H1 (cell line): ENCODE measurements at regions not wholly inside any gene's neighbourhood (a gene's known extent, or its start where the extent isn't known, plus 50 kb on each side); places are given as distances from the start of the nearest gene placed in this dataset.

Experiments
- CTCF ChIA-PET: fragments of 300-600 bp; sonication (Branson Sonifier 250); formaldehyde crosslinking; loops from one replicate; lab custom pipeline; 2021; ENCODE audit not compliant: partially characterized antibody; lab: Charles Lee
- POLR2A ChIA-PET: fragments of 300-600 bp; sonication (Branson Sonifier 250); formaldehyde crosslinking; loops from one replicate; lab custom pipeline; 2021; ENCODE audit warnings: inconsistent platforms; ENCODE audit not compliant: partially characterized antibody; lab: Charles Lee
- DNase-seq, 2 experiments: peaks; one replicate each; pipeline versions ENCODE4 v3.0.0 to v3.0.0-alpha.2; 2010 to 2022; ENCODE audit warnings: low spot score in 2 of 2, low read depth in 1 of 2, mixed read lengths in 1 of 2
- FAIRE-seq: peaks from 2 replicates; lab custom pipeline; 2011; peaks lifted over from hg19 to GRCh38; lab: Jason Lieb, UNC
- H2AFZ ChIP-seq: 2 replicates; pipeline ENCODE4 v1.8.1; 2012; ENCODE audit warnings: low read length, inconsistent platforms
- H2AK5ac ChIP-seq: 2 replicates; pipeline ENCODE4 v1.6.1; 2013; ENCODE audit warnings: low read depth, low read length
- H2BK120ac ChIP-seq: replicated peaks from 2 replicates; pipeline ENCODE3; 2013; ENCODE audit warnings: low read depth, low read length, inconsistent platforms
- H2BK12ac ChIP-seq: 2 replicates; pipeline ENCODE4 v1.6.1; 2013; ENCODE audit warnings: low read depth, low read length
- H2BK15ac ChIP-seq: 2 replicates; pipeline ENCODE4 v1.6.1; 2013; ENCODE audit warnings: low read length
- H2BK20ac ChIP-seq: 2 replicates; pipeline ENCODE4 v1.6.1; 2013; ENCODE audit warnings: low read length
- H2BK5ac ChIP-seq: 2 replicates; pipeline ENCODE4 v1.6.1; 2013; ENCODE audit warnings: low read depth, low read length
- H3K14ac ChIP-seq: 2 replicates; pipeline ENCODE4 v1.6.1; 2013; ENCODE audit warnings: inconsistent platforms; ENCODE audit not compliant: insufficient read length
- H3K18ac ChIP-seq: 2 replicates; pipeline ENCODE4 v1.6.1; 2013; ENCODE audit warnings: low read length; ENCODE audit errors: extremely low read depth
- H3K23ac ChIP-seq: 2 replicates; pipeline ENCODE4 v1.6.1; 2013; ENCODE audit warnings: inconsistent platforms; ENCODE audit not compliant: insufficient read length
- H3K23me2 ChIP-seq: 2 replicates; pipeline ENCODE4 v1.6.1; 2013; ENCODE audit warnings: low read depth, low read length
- H3K27ac ChIP-seq: 2 replicates; pipeline ENCODE4 v1.6.1; 2011; ENCODE audit warnings: low read depth, low read length, inconsistent platforms
- H3K27me3 ChIP-seq, 4 experiments: replicated peaks in 1 of 4; 1 replicate in 1 of 4; 2 replicates in 3 of 4; pipeline versions ENCODE4 v1.6.1 to v1.8.1; 2011 to 2013; ENCODE audit warnings: low read length in 3 of 4, mild to moderate bottlenecking in 3 of 4, inconsistent platforms in 2 of 4, mixed read lengths in 2 of 4, moderate library complexity in 1 of 4; ENCODE audit not compliant: control insufficient read depth in 3 of 4, insufficient read depth in 3 of 4; ENCODE audit errors: extremely low read depth in 1 of 4
- H3K36me3 ChIP-seq, 4 experiments: 2 replicates each; pipeline versions ENCODE4 v1.6.1 to v1.8.1; 2011 to 2013; ENCODE audit warnings: mild to moderate bottlenecking in 4 of 4, low read length in 3 of 4, moderate library complexity in 2 of 4, control low read depth in 1 of 4, inconsistent platforms in 1 of 4; ENCODE audit not compliant: insufficient read depth in 4 of 4, control insufficient read depth in 2 of 4
- H3K4ac ChIP-seq: replicated peaks from 2 replicates; pipeline ENCODE3; 2013; ENCODE audit warnings: low read length, low read depth, mixed read lengths, inconsistent platforms; ENCODE audit not compliant: insufficient read length
- H3K4me1 ChIP-seq, 4 experiments: replicated peaks in 1 of 4; 1 replicate in 1 of 4; 2 replicates in 3 of 4; pipeline versions ENCODE4 v1.6.1 to v1.8.1; 2011 to 2013; ENCODE audit warnings: low read length in 3 of 4, inconsistent platforms in 2 of 4, mixed read lengths in 1 of 4; ENCODE audit not compliant: insufficient read depth in 4 of 4, control insufficient read depth in 3 of 4
- H3K4me2 ChIP-seq, 2 experiments: 2 replicates each; pipeline versions ENCODE4 v1.6.1 to v1.8.1; 2011 to 2013; ENCODE audit warnings: low read depth in 2 of 2, low read length in 2 of 2, control low read depth in 1 of 2, inconsistent platforms in 1 of 2, mild to moderate bottlenecking in 1 of 2; ENCODE audit not compliant: insufficient read depth in 1 of 2
- H3K4me3 ChIP-seq, 4 experiments: fragments of 200-600, 300-600 bp in 1 of 4; sonication (generic), shearing (Covaris generic), sonication (Bioruptor Twin) in 1 of 4; 2 replicates each; pipeline versions ENCODE4 v1.5.1 to v1.8.1; 2011 to 2016; ENCODE audit warnings: low read length in 4 of 4, low read depth in 3 of 4, control low read depth in 2 of 4, inconsistent platforms in 2 of 4, mild to moderate bottlenecking in 2 of 4, mixed read lengths in 1 of 4, moderate library complexity in 1 of 4; ENCODE audit not compliant: insufficient read depth in 2 of 4; ENCODE audit errors: extremely low read depth in 1 of 4
- H3K56ac ChIP-seq: replicated peaks from 2 replicates; pipeline ENCODE3; 2013; ENCODE audit warnings: low read depth, mild to moderate bottlenecking, mixed read lengths, low read length, inconsistent platforms; ENCODE audit not compliant: insufficient read length
- H3K79me1 ChIP-seq: 2 replicates; pipeline ENCODE4 v1.6.1; 2013; ENCODE audit warnings: low read depth, low read length, control low read depth
- H3K79me2 ChIP-seq, 2 experiments: 2 replicates each; pipeline versions ENCODE4 v1.6.1 to v1.8.1; 2012 to 2013; ENCODE audit warnings: low read length in 2 of 2, mild to moderate bottlenecking in 2 of 2, inconsistent platforms in 1 of 2; ENCODE audit not compliant: insufficient read depth in 2 of 2, control insufficient read depth in 1 of 2
- H3K9ac ChIP-seq, 4 experiments: replicated peaks in 1 of 4; 1 replicate in 1 of 4; 2 replicates in 3 of 4; pipeline versions ENCODE4 v1.6.1 to v1.8.1; 2011 to 2013; ENCODE audit warnings: low read depth in 3 of 4, low read length in 3 of 4, control low read depth in 2 of 4, mild to moderate bottlenecking in 2 of 4, moderate library complexity in 2 of 4, inconsistent platforms in 1 of 4; ENCODE audit errors: extremely low read depth in 1 of 4
- H3K9me3 ChIP-seq, 2 experiments: 2 replicates each; pipeline versions ENCODE4 v1.6.1 to v1.8.1; 2012 to 2013; ENCODE audit warnings: mild to moderate bottlenecking in 2 of 2, moderate library complexity in 2 of 2, control low read depth in 1 of 2, inconsistent platforms in 1 of 2, low read depth in 1 of 2, low read length in 1 of 2, mixed read lengths in 1 of 2; ENCODE audit not compliant: insufficient read depth in 2 of 2
- H4K20me1 ChIP-seq, 2 experiments: replicated peaks in 1 of 2; 2 replicates each; pipeline versions ENCODE3 to v1.8.1; 2011 to 2013; ENCODE audit warnings: inconsistent platforms in 2 of 2, low read length in 2 of 2, mild to moderate bottlenecking in 1 of 2; ENCODE audit not compliant: insufficient read depth in 2 of 2, control insufficient read depth in 1 of 2
- H4K5ac ChIP-seq: 2 replicates; pipeline ENCODE4 v1.6.1; 2013; ENCODE audit warnings: low read length, low read depth, mixed read lengths, inconsistent platforms; ENCODE audit not compliant: insufficient read length
- H4K8ac ChIP-seq: 2 replicates; pipeline ENCODE4 v1.8.0; 2013; ENCODE audit warnings: mild to moderate bottlenecking, moderate library complexity, low read length, inconsistent platforms; ENCODE audit not compliant: insufficient read depth; ENCODE audit errors: extremely low read depth
- H4K91ac ChIP-seq: replicated peaks from 2 replicates; pipeline ENCODE3; 2013; ENCODE audit warnings: low read length, mixed read lengths, inconsistent platforms; ENCODE audit not compliant: insufficient read length
- BACH1 ChIP-seq: IDR thresholded peaks from 2 replicates; pipeline ENCODE4 v1.6.1; 2012; ENCODE audit warnings: low read length, improper control_type of control experiment
- CBX8 ChIP-seq: fragments of 300-800, 300-1000 bp; sonication (generic); IDR thresholded peaks from 2 replicates; pipeline ENCODE4 v1.7.1; 2016; ENCODE audit warnings: low read depth, low read length, borderline replicate concordance
- CREB1 ChIP-seq: IDR thresholded peaks from 2 replicates; pipeline ENCODE4 v1.6.1; 2012; ENCODE audit warnings: inconsistent platforms
- E2F6 ChIP-seq: IDR thresholded peaks from 2 replicates; pipeline ENCODE4 v1.6.1; 2012; ENCODE audit warnings: inconsistent platforms
- EGR1 ChIP-seq: IDR thresholded peaks from 2 replicates; pipeline ENCODE4 v1.6.1; 2011; ENCODE audit warnings: low read depth, low read length, borderline replicate concordance
- GABPA ChIP-seq: IDR thresholded peaks from 2 replicates; pipeline ENCODE4 v1.6.1; 2011; ENCODE audit warnings: mild to moderate bottlenecking, low read length, moderate library complexity, borderline replicate concordance; ENCODE audit not compliant: insufficient read depth
- GTF2F1 ChIP-seq: IDR thresholded peaks from 2 replicates; pipeline ENCODE4 v1.6.1; 2012; ENCODE audit warnings: low read depth, low read length, improper control_type of control experiment, borderline replicate concordance
- KDM5A ChIP-seq: fragments of 200-600 bp; IDR thresholded peaks from 2 replicates; pipeline ENCODE4 v1.7.1; 2012; ENCODE audit warnings: mild to moderate bottlenecking, low read length, inconsistent platforms, mixed read lengths
- MAFK ChIP-seq: IDR thresholded peaks from 2 replicates; pipeline ENCODE4 v1.6.1; 2012; ENCODE audit warnings: low read depth, mild to moderate bottlenecking, improper control_type of control experiment, low read length
- PHF8 ChIP-seq: fragments of 200-600 bp; sonication (generic); conservative IDR thresholded peaks from 2 replicates; pipeline ENCODE4 v1.7.1; 2012; ENCODE audit warnings: low read depth, mild to moderate bottlenecking, inconsistent platforms, low read length, moderate library complexity
- POLR2A ChIP-seq, 2 experiments: IDR thresholded peaks; 1 replicate in 1 of 2; 2 replicates in 1 of 2; pipeline ENCODE4 v1.6.1; 2011; ENCODE audit warnings: low read depth in 2 of 2, low read length in 2 of 2, mild to moderate bottlenecking in 2 of 2; ENCODE audit errors: control extremely low read depth in 1 of 2
- POLR2AphosphoS5 ChIP-seq: IDR thresholded peaks from 2 replicates; pipeline ENCODE4 v1.6.1; 2011; ENCODE audit warnings: low read depth, low read length
- SUZ12 ChIP-seq: fragments of 200-600 bp; sonication (generic); IDR thresholded peaks from 2 replicates; pipeline ENCODE4 v1.6.1; 2012; ENCODE audit warnings: mild to moderate bottlenecking, inconsistent platforms, low read length, moderate library complexity, mixed read lengths
- TAF7 ChIP-seq: optimal IDR thresholded peaks from 2 replicates; pipeline ENCODE3; 2011; ENCODE audit warnings: low read depth, mild to moderate bottlenecking, inconsistent platforms, low read length, moderate library complexity, borderline replicate concordance
- TEAD4 ChIP-seq: IDR thresholded peaks from 2 replicates; pipeline ENCODE4 v1.6.1; 2012; ENCODE audit warnings: low read depth, low read length, inconsistent platforms, mixed read lengths
- WGBS, 2 experiments: shearing (Covaris generic) in 1 of 2; methylation state at CpG; one replicate each; pipeline versions ENCODE4 v1.1.6 to v1.1.7; 2013 to 2015; ENCODE audit warnings: low lambda C conversion rate in 2 of 2, mixed read lengths in 2 of 2, inconsistent platforms in 1 of 2, low coverage in 1 of 2, missing lambda C conversion rate in 1 of 2; ENCODE audit not compliant: insufficient replicate concordance in 2 of 2, insufficient coverage in 1 of 2, insufficient read length in 1 of 2; ENCODE audit errors: extremely low coverage in 1 of 2, missing lambda C conversion rate in 1 of 2; 5-methylcytosine and 5-hydroxymethylcytosine counted together
- TF ChIP-seq, protein P1 (sequence below): IDR thresholded peaks from 2 replicates; pipeline ENCODE4 v1.6.1; 2012; ENCODE audit warnings: inconsistent platforms

GRCh38 chrX:12058087-12058486 lies 80.2 kb upstream of the FRMPD4 start:
- H3K4me2 ChIP-seq: no peak overlapping the region
- WGBS, 2 experiments: 100% methylated on average over 1 of the region's 4 CpGs; no CpG with 5 or more reads in 1 of the 2 experiments
- H2AFZ ChIP-seq: no peak overlapping the region
- H2AK5ac ChIP-seq: no peak overlapping the region
- no peak overlapping the region for H3K18ac ChIP-seq
- H3K14ac ChIP-seq: no peak overlapping the region
- POLR2A ChIA-PET: no interaction called here
- H4K5ac ChIP-seq: no peak overlapping the region
- H2BK120ac ChIP-seq: no peak overlapping the region
- H2BK5ac ChIP-seq: no peak overlapping the region
- FAIRE-seq: no peak
- H3K9me3 ChIP-seq: no peaks in the 10 kb centered on the region
- no peaks in the 10 kb centered on the region for H3K79me2 ChIP-seq
- H4K20me1 ChIP-seq: no peaks in the 10 kb centered on the region
- H3K4ac ChIP-seq: no peak overlapping the region
- CTCF ChIA-PET: no interaction called here
- no peak overlapping the region for H3K9ac ChIP-seq
- no peak overlapping the region for H3K4me3 ChIP-seq
- no peaks in the 10 kb centered on the region for H3K4me1 ChIP-seq
- no peaks in the 10 kb centered on the region for H3K27me3 ChIP-seq
- H2BK15ac ChIP-seq: no peak overlapping the region
- no peaks in the 10 kb centered on the region for H3K36me3 ChIP-seq
- no peak overlapping the region for H2BK12ac ChIP-seq
- H2BK20ac ChIP-seq: no peak overlapping the region
- no peak overlapping the region for H3K56ac ChIP-seq
- no peaks in the 10 kb centered on the region for H3K23me2 ChIP-seq
- no peaks in the 10 kb centered on the region for H3K79me1 ChIP-seq
- no peak overlapping the region for H4K8ac ChIP-seq
- no peak overlapping the region for H4K91ac ChIP-seq
- DNase-seq: no peak
- H3K23ac ChIP-seq: no peak overlapping the region
- no peak overlapping the region for H3K27ac ChIP-seq
- TF ChIP-seq MAFK: no peak
- no peak for TF ChIP-seq SUZ12
- TF ChIP-seq KDM5A: no peak
- TF ChIP-seq E2F6: no peak
- no peak for TF ChIP-seq TEAD4
- TF ChIP-seq GABPA: no peak
- no peak for TF ChIP-seq GTF2F1
- no peak for TF ChIP-seq CBX8
- TF ChIP-seq EGR1: no peak
- TF ChIP-seq, protein P1, sequence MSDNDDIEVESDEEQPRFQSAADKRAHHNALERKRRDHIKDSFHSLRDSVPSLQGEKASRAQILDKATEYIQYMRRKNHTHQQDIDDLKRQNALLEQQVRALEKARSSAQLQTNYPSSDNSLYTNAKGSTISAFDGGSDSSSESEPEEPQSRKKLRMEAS: no peak
- no peak for TF ChIP-seq PHF8
- no peak for TF ChIP-seq BACH1
- TF ChIP-seq POLR2AphosphoS5: no peak
- no peak for TF ChIP-seq CREB1
- no peak for TF ChIP-seq POLR2A (IDR thresholded peaks at IDR 0.05; ENCODE audit: control extremely low read depth in 1 of 2, low read depth in 2 of 2, low read length in 2 of 2)
- TF ChIP-seq TAF7: no peak
